Sigmoid colon (tissue), 6 donors: ENCODE measurements at regions not wholly inside any gene's neighbourhood (a gene's known extent, or its start where the extent isn't known, plus 50 kb on each side); places are given as distances from the start of the nearest gene placed in this dataset.
A peak's percentile ranks its signal among the peaks of the same experiment; 100 is the strongest.

Experiments
- DNase-seq: peaks from one replicate; pipeline ENCODE4 v3.0.0-alpha.2; 2019
- H3K27ac ChIP-seq, 4 donors: fragments of 200-600 bp; sonication (generic); one replicate each; pipeline ENCODE4 v1.5.1; 2016 to 2019; ENCODE audit warnings: mild to moderate bottlenecking in 1 of 4
- H3K27me3 ChIP-seq, 3 donors: fragments of 200-600 bp; sonication (generic); one replicate each; pipeline ENCODE4 v1.5.1; 2019; ENCODE audit warnings: mild to moderate bottlenecking in 1 of 3
- H3K36me3 ChIP-seq, 4 donors: fragments of 200-600 bp; sonication (generic); one replicate each; pipeline ENCODE4 v1.5.1; 2016 to 2019
- H3K4me1 ChIP-seq, 4 donors: fragments of 200-600 bp; sonication (generic); one replicate each; pipeline ENCODE4 v1.5.1; 2017 to 2019
- H3K4me3 ChIP-seq, 4 donors: fragments of 200-600 bp; sonication (generic); one replicate each; pipeline ENCODE4 v1.5.1; 2017 to 2019; ENCODE audit warnings: mild to moderate bottlenecking in 2 of 4, moderate library complexity in 1 of 4
- H3K9me3 ChIP-seq, 4 donors: fragments of 200-600 bp in 3 of 4; sonication (generic) in 3 of 4; one replicate each; pipeline versions ENCODE4 v1.5.1 to v1.6.1; 2013 to 2019
- CTCF ChIP-seq, 4 experiments: fragments of 450-650 bp in 3 of 4; fragments of 200-600 bp in 1 of 4; IDR thresholded peaks; one replicate each; pipeline ENCODE4 v1.5.1; 2016 to 2019; ENCODE audit warnings: antibody characterized with exemption in 4 of 4, mild to moderate bottlenecking in 3 of 4, moderate library complexity in 2 of 4
- EP300 ChIP-seq, 4 donors: sonication (generic); formaldehyde crosslinking; IDR thresholded peaks; one replicate each; pipeline ENCODE4 v1.6.1; 2017; ENCODE audit warnings: antibody characterized with exemption in 4 of 4
- POLR2A ChIP-seq, 2 donors: fragments of 450-650 bp; IDR thresholded peaks; one replicate each; pipeline ENCODE4 v1.6.1; 2016; ENCODE audit warnings: antibody characterized with exemption in 2 of 2, mild to moderate bottlenecking in 2 of 2, moderate library complexity in 2 of 2
- POLR2AphosphoS5 ChIP-seq, 4 donors: sonication (generic); formaldehyde crosslinking; IDR thresholded peaks; one replicate each; pipeline ENCODE4 v1.6.1; 2017; ENCODE audit warnings: antibody characterized with exemption in 4 of 4
- WGBS, 2 donors: extraction: QIAGEN DNeasy Blood & Tissue Kit; methylation state at CpG; one replicate each; pipeline ENCODE4 v1.1.7; 2013; 5-methylcytosine and 5-hydroxymethylcytosine counted together
- intact Hi-C: fragments of 100-400 bp; cut with DNase I; formaldehyde crosslinking; loops from one replicate; pipeline ENCODE4 v1.15.1; 2023
- donor health status: healthy with polysubstance abuse.
- donor health status: healthy.

DNA sequence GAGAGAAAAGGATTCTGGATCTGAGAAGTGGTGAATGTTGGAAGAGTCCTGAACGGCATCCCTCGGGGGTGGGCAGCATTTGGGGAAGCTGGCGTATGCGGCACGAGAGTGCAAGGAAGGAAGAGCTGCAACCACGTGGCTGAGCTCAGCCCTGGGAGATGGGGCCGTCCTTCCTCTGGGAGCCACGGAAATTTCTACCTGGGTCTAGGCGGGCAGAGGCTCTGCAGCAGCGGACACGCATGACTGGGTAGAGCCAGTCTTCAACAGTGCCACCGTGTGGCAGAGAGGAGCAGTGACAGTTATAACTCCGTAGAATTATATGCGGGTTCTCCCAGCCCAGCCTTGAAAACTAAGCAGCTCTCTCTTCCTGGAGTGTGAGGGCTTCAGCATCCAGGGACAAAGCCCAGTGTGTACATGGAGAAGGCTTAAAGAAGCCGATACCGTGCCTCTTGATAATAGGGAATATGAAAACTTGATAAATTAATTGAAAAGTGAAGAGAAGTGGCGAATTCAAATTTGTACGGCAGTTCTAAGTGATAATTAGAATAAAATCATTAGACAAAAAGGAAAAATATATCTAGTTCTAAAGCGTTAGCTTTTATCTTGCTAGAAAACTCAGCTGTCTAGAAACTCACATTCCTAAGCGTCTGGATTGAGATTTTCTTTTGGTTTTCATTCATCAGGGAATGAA lies 82.9 kb upstream of the STXBP6 start:
- intact Hi-C loops = loop anchor here (1.0 to 5.0 kb wide), 3 partner anchors 81 to 398 kb away; partner anchors contain the start of gene STXBP6
- Histone ChIP-seq H3K4me1 (peaks cover 0 to 6% (median 2%) of the 10 kb centered on the region in 4 donors), H3K4me3 (no peak overlapping the region), H3K27me3 (peaks cover 0 to 23% (median 0%) of the 10 kb centered on the region in 3 donors), H3K9me3 (no peaks in the 10 kb centered on the region), H3K27ac (no peak overlapping the region), H3K36me3 (no peaks in the 10 kb centered on the region)
- WGBS, 2 donors = 19 to 20% methylated on average over 20 of the region's 20 CpGs
- peak; percentile 54 to 84 (median 70) for TF ChIP-seq CTCF (IDR thresholded peaks at IDR 0.05)
- no peak for TF ChIP-seq EP300 (IDR thresholded peaks at IDR 0.05)
- DNase-seq = peak; percentile 82

DNA sequence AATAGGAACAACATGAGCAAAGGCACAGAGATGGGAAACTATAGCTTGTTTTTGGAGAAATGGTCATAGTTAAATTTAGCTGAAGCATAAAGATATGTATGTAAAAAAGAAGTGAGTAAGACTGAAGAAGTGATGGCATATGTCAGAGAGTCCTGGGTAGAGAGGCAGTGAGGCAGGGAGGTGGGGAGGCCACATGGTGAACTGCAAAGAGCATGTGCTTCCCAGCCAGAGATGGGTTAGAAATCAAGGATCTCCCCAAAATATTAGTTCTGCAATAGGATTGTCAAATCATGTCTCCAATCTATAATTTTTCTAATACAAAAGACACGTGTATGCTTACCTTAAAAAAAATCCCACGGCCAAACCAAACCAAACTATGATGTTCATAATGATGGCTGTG lies 82.1 kb upstream of the STXBP6 start:
- no peak for DNase-seq
- whole genome bisulfite sequencing, 2 donors = 67 to 75% methylated on average over 2 of the region's 2 CpGs
- Histone ChIP-seq H3K4me1 (peaks cover 0 to 6% (median 2%) of the 10 kb centered on the region in 4 donors), H3K27ac (no peak overlapping the region), H3K27me3 (peaks cover 0 to 23% (median 0%) of the 10 kb centered on the region in 3 donors), H3K4me3 (no peak overlapping the region), H3K36me3 (no peaks in the 10 kb centered on the region), H3K9me3 (no peaks in the 10 kb centered on the region)
- intact Hi-C loops = loop anchor here (2.0 to 5.0 kb wide), 2 partner anchors 80 to 397 kb away; partner anchors contain the start of gene STXBP6
- TF ChIP-seq CTCF (IDR thresholded peaks at IDR 0.05) = no peak
- TF ChIP-seq POLR2AphosphoS5 (IDR thresholded peaks at IDR 0.05) = no peak
- TF ChIP-seq POLR2A (IDR thresholded peaks at IDR 0.05) = no peak
- no peak for TF ChIP-seq EP300 (IDR thresholded peaks at IDR 0.05)

GRCh38 chr14:25122843-25123242 lies 72.9 kb upstream of the STXBP6 start:
- Histone ChIP-seq H3K9me3 (no peaks in the 10 kb centered on the region), H3K4me3 (no peak overlapping the region), H3K4me1 (peaks cover 0 to 7% (median 0%) of the 10 kb centered on the region in 4 donors), H3K36me3 (no peaks in the 10 kb centered on the region), H3K27ac (no peak overlapping the region), H3K27me3 (no peaks in the 10 kb centered on the region)
- intact Hi-C loops = no loop called here
- WGBS, 2 donors = 83 to 87% methylated on average over 3 of the region's 3 CpGs
- DNase-seq = no peak
- TF ChIP-seq POLR2AphosphoS5 (IDR thresholded peaks at IDR 0.05) = no peak
- TF ChIP-seq CTCF (IDR thresholded peaks at IDR 0.05) = no peak
- no peak for TF ChIP-seq POLR2A (IDR thresholded peaks at IDR 0.05)
- no peak for TF ChIP-seq EP300 (IDR thresholded peaks at IDR 0.05)

- no peak for TF ChIP-seq POLR2A (IDR thresholded peaks at IDR 0.05)
- TF ChIP-seq EP300 (IDR thresholded peaks at IDR 0.05) = no peak
- no peak for TF ChIP-seq POLR2AphosphoS5 (IDR thresholded peaks at IDR 0.05)
- no peak for TF ChIP-seq CTCF (IDR thresholded peaks at IDR 0.05)
- Histone ChIP-seq H3K9me3 (no peaks in the 10 kb centered on the region), H3K4me3 (no peak overlapping the region), H3K27me3 (no peaks in the 10 kb centered on the region), H3K4me1 (peaks cover 0 to 7% (median 0%) of the 10 kb centered on the region in 4 donors), H3K36me3 (no peaks in the 10 kb centered on the region), H3K27ac (no peak overlapping the region)
- DNase-seq = no peak
- 88 to 92% methylated on average over 5 of the region's 5 CpGs for WGBS, 2 donors
- intact Hi-C loops = no loop called here
These were observed 72.3 kb upstream of the STXBP6 start for GRCh38 chr14:25122211-25122610.
